HL-60 (cell line): ENCODE measurements at regions not wholly inside any gene's neighbourhood (a gene's known extent, or its start where the extent isn't known, plus 50 kb on each side); places are given as distances from the start of the nearest gene placed in this dataset.

Experiments used
- DNase-seq, 2 experiments: peaks; one replicate each; pipeline ENCODE4 v3.0.0-alpha.2; 2010 to 2020; ENCODE audit warnings: low read depth in 1 of 2, low spot score in 1 of 2
- H3K27ac ChIP-seq: fragments of 250-450 bp; sonication (Bioruptor Pico); replicated peaks from 2 replicates; pipeline ENCODE4 v1.5.1; 2020; ENCODE audit warnings: mild to moderate bottlenecking, moderate library complexity
- H3K27me3 ChIP-seq: fragments of 250-450 bp; sonication (Bioruptor Pico); 2 replicates; pipeline ENCODE4 v1.5.1; 2021; ENCODE audit warnings: mild to moderate bottlenecking, moderate library complexity; ENCODE audit not compliant: insufficient read depth, poor library complexity, severe bottlenecking
- H3K4me3 ChIP-seq: replicated peaks from 2 replicates; pipeline ENCODE4 v1.5.1; 2011; ENCODE audit warnings: mild to moderate bottlenecking, control low read depth, low read length; ENCODE audit not compliant: insufficient read depth
- CTCF ChIP-seq: IDR thresholded peaks from one replicate; pipeline ENCODE4 v1.5.1; 2011; ENCODE audit warnings: low read length, control low read depth, inconsistent platforms; ENCODE audit not compliant: insufficient read depth
- GABPA ChIP-seq: IDR thresholded peaks from 2 replicates; pipeline ENCODE4 v1.6.1; 2012; ENCODE audit warnings: low read depth
- POLR2AphosphoS5 ChIP-seq: IDR thresholded peaks from 2 replicates; pipeline ENCODE4 v1.6.1; 2012; ENCODE audit warnings: low read depth
- SPI1 ChIP-seq: IDR thresholded peaks from 2 replicates; pipeline ENCODE4 v1.6.1; 2012; ENCODE audit warnings: low read depth, mild to moderate bottlenecking, borderline replicate concordance
- TF ChIP-seq, protein P1 (sequence below): IDR thresholded peaks from 2 replicates; pipeline ENCODE4 v1.6.1; 2012; ENCODE audit warnings: low read depth; ENCODE audit not compliant: insufficient replicate concordance

DNA sequence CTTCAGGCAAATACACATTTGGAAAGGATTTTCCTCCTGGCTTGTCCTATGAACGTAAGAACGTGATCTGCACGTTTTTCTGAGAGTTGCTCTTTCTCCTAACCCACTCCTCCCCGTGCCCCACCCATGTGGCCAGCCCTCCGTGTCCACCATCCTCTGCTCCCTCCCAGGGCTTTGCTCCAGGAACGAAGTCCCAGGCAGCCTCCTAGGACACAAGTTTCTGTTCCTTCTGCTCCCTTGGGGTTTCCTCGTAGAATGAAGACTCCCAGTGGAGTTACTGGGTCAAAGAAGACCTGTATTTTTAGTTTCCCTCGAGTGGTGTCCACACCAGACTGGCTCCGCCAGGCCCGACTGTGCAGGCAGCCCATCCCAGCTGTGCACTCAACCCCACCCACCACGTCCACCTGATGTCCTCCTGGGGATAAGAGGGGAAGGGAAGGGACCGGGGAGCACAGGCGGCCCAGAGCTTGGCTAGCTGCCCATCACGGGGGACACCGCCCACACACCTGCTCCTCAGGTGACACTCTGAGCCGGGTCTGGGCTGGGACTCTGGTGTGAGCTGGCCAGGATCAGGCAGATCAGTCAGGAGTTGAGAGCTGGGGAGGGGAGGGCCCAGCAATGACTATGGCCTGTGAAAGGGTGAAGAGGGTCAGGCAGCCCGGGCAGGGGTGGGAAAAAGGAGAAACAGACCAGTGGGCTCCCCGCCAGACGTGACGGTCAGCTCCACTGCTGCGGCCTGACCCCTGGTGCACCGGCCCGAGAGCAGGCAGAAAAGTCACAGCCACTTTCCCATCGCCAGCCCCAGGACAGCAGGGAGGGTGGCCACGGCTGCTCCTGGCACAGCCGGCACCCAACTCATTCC is 54.3 kb upstream of the PPP2R2D start:
- H3K27ac ChIP-seq: no peak overlapping the region
- H3K4me3 ChIP-seq: no peak overlapping the region
- no peaks in the 10 kb centered on the region for H3K27me3 ChIP-seq
- DNase-seq: no peak
- TF ChIP-seq POLR2AphosphoS5: no peak
- TF ChIP-seq SPI1: no peak

GRCh38 chr10:131847241-131847783 is 53.5 kb upstream of the PPP2R2D start:
- H3K27me3 ChIP-seq: no peaks in the 10 kb centered on the region
- no peak for DNase-seq
- no peak overlapping the region for H3K27ac ChIP-seq
- H3K4me3 ChIP-seq: no peak overlapping the region
- no peak for TF ChIP-seq POLR2AphosphoS5
- no peak for TF ChIP-seq CTCF
- no peak for TF ChIP-seq GABPA
- TF ChIP-seq SPI1: no peak

DNA sequence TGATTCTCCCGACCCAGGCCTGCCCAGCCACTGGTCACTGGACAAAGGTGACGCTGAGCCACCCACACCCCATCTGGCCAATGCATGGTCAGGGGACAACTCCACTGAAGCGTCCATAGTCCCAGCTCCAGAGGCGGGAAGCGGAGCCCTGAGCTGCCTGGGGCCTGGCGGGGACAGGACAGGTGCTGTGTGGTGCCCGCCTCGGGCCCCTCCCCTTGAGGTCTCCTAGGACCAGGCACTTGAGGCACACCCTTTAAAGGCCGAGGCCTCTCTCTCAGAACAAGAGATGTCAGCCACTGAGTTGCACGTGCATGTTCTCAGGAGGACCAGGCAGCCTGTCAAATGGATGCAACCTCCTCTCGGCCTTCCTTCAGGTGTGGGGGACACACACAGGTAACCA is 52.5 kb upstream of the PPP2R2D start:
- no peak for DNase-seq
- H3K4me3 ChIP-seq: no peak overlapping the region
- H3K27me3 ChIP-seq: no peaks in the 10 kb centered on the region
- H3K27ac ChIP-seq: no peak overlapping the region
- TF ChIP-seq GABPA: no peak
- no peak for TF ChIP-seq CTCF
- TF ChIP-seq SPI1: no peak
- TF ChIP-seq POLR2AphosphoS5: no peak
- TF ChIP-seq, protein P1, sequence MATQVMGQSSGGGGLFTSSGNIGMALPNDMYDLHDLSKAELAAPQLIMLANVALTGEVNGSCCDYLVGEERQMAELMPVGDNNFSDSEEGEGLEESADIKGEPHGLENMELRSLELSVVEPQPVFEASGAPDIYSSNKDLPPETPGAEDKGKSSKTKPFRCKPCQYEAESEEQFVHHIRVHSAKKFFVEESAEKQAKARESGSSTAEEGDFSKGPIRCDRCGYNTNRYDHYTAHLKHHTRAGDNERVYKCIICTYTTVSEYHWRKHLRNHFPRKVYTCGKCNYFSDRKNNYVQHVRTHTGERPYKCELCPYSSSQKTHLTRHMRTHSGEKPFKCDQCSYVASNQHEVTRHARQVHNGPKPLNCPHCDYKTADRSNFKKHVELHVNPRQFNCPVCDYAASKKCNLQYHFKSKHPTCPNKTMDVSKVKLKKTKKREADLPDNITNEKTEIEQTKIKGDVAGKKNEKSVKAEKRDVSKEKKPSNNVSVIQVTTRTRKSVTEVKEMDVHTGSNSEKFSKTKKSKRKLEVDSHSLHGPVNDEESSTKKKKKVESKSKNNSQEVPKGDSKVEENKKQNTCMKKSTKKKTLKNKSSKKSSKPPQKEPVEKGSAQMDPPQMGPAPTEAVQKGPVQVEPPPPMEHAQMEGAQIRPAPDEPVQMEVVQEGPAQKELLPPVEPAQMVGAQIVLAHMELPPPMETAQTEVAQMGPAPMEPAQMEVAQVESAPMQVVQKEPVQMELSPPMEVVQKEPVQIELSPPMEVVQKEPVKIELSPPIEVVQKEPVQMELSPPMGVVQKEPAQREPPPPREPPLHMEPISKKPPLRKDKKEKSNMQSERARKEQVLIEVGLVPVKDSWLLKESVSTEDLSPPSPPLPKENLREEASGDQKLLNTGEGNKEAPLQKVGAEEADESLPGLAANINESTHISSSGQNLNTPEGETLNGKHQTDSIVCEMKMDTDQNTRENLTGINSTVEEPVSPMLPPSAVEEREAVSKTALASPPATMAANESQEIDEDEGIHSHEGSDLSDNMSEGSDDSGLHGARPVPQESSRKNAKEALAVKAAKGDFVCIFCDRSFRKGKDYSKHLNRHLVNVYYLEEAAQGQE: no peak

DNA sequence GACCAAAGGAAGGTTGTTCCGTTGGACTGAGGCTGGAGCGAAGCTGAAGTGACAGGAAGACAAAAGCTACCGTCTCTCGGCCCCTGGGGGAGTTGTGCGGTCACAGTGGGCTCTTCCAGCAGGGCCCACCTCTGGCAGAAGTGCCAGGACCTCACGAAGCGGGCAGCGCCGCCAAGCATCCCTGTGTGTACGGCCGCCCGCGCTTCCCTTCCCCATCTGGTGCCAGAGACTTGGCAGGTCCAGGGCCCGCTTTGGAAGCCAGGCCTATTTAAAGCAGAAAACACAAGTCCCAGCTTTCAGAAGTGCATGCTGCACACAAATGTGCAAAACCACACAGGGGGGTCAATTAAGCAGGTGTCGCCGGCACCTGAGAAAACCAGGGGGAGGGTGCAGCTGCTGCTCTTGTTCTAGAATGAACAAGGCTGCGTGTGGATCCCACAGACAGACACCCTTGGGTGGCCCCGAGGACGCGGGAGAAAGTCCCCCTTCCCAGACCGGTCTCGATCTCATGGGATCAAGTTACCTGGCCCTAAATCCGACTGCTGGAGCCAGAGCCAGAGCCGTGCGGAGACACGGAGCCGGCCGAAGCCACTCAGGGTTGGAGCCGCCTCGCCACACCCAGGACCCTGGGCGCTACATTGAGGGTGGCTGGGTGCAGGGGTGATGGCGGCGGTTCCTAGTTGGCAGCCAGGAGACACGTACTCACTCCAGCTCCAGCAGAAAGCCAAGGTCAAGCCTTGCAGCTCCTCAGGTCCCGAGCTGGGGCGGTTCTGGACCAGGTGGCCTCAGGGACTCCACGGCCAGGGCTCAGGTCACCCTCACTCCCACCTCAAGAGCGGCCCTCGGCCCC is 51.8 kb upstream of the PPP2R2D start:
- no peak for DNase-seq
- H3K27ac ChIP-seq: no peak overlapping the region

More for the DNA sequence above, 51.8 kb upstream of the PPP2R2D start:
- no peak overlapping the region for H3K4me3 ChIP-seq
- TF ChIP-seq, protein P1: no peak
- no peak for TF ChIP-seq SPI1
- no peak for TF ChIP-seq CTCF
- TF ChIP-seq GABPA: no peak
- TF ChIP-seq POLR2AphosphoS5: no peak
- no peaks in the 10 kb centered on the region for H3K27me3 ChIP-seq
